Thyroid gland (tissue), 4 donors: ENCODE measurements at regions not wholly inside any gene's neighbourhood (a gene's known extent, or its start where the extent isn't known, plus 50 kb on each side); places are given as distances from the start of the nearest gene placed in this dataset.
"Not testable (repeated sequence)": the region's sequence is repeated elsewhere in the genome, so short reads cannot be mapped to it uniquely, and the experiment has no call there.

Experiments
- DNase-seq, 2 donors: peaks; one replicate each; pipeline ENCODE4 v3.0.0-alpha.2; 2019
- H3K27ac ChIP-seq, 3 donors: fragments of 200-600 bp; sonication (generic); 1 replicate in 2 of 3; 2 replicates in 1 of 3; pipeline ENCODE4 v1.5.1; 2016 to 2019; ENCODE audit warnings: mild to moderate bottlenecking in 1 of 3, moderate library complexity in 1 of 3
- H3K27me3 ChIP-seq: fragments of 200-600 bp; sonication (generic); one replicate; pipeline ENCODE4 v1.5.1; 2019
- H3K36me3 ChIP-seq, 2 donors: fragments of 200-600 bp; sonication (generic); one replicate each; pipeline ENCODE4 v1.5.1; 2016 to 2019
- H3K4me1 ChIP-seq, 2 donors: fragments of 200-600 bp; sonication (generic); one replicate each; pipeline ENCODE4 v1.5.1; 2017 to 2019
- H3K4me3 ChIP-seq, 3 donors: fragments of 200-600 bp; sonication (generic); replicated peaks in 1 of 3; 1 replicate in 2 of 3; 2 replicates in 1 of 3; pipeline ENCODE4 v1.5.1; 2016; ENCODE audit warnings: mild to moderate bottlenecking in 1 of 3
- H3K9me3 ChIP-seq: fragments of 200-600 bp; sonication (generic); one replicate; pipeline ENCODE4 v1.5.1; 2017
- CTCF ChIP-seq, 6 experiments: fragments of 200-600 bp in 3 of 6; fragments of 450-650 bp in 3 of 6; sonication (generic) in 3 of 6; IDR thresholded peaks; one replicate each; pipeline ENCODE4 v1.5.1; 2016 to 2019; ENCODE audit warnings: antibody characterized with exemption in 6 of 6, mild to moderate bottlenecking in 2 of 6, inconsistent platforms in 1 of 6, moderate library complexity in 1 of 6
- POLR2A ChIP-seq, 2 donors: fragments of 450-650 bp; IDR thresholded peaks; one replicate each; pipeline ENCODE4 v1.6.1; 2017; ENCODE audit warnings: antibody characterized with exemption in 2 of 2, mild to moderate bottlenecking in 2 of 2, moderate library complexity in 1 of 2
- WGBS, 2 donors: methylation state at CpG; one replicate each; pipeline ENCODE4 v1.1.5; 2017; 5-methylcytosine and 5-hydroxymethylcytosine counted together
- intact Hi-C: fragments of 100-400 bp; cut with DNase I; formaldehyde crosslinking; loops from one replicate; pipeline ENCODE4 v1.15.1; 2023

- Histone ChIP-seq H3K9me3 (no peaks in the 10 kb centered on the region), H3K4me3 (no peak overlapping the region), H3K27ac (no peak overlapping the region), H3K36me3 (no peaks in the 10 kb centered on the region), H3K27me3 (no peaks in the 10 kb centered on the region), H3K4me1 (no peaks in the 10 kb centered on the region)
- TF ChIP-seq CTCF (IDR thresholded peaks at IDR 0.05): no peak
- TF ChIP-seq POLR2A (IDR thresholded peaks at IDR 0.05): no peak
- 81 to 92% methylated on average over 2 of the region's 2 CpGs for WGBS, 2 donors
- intact Hi-C loops: no loop called here
- no peak for DNase-seq
These were observed 84.9 kb upstream of the NRN1 start for GRCh38 chr6:6091608-6092002.

GRCh38 chr6:6090861-6091607 lies 84.3 kb upstream of the NRN1 start:
- intact Hi-C loops: no loop called here
- Histone ChIP-seq H3K27ac (no peak overlapping the region), H3K4me1 (no peaks in the 10 kb centered on the region), H3K27me3 (no peaks in the 10 kb centered on the region), H3K9me3 (no peaks in the 10 kb centered on the region), H3K36me3 (no peaks in the 10 kb centered on the region), H3K4me3 (no peak overlapping the region)
- TF ChIP-seq POLR2A (IDR thresholded peaks at IDR 0.05) (no peak), CTCF (IDR thresholded peaks at IDR 0.05) (no peak)
- DNase-seq: no peak
- 85 to 91% methylated on average over 5 of the region's 5 CpGs for WGBS, 2 donors

GRCh38 chr6:6085928-6086668 lies 79.4 kb upstream of the NRN1 start:
- Histone ChIP-seq H3K9me3 (no peaks in the 10 kb centered on the region), H3K4me1 (no peaks in the 10 kb centered on the region), H3K27ac (no peak overlapping the region), H3K4me3 (no peak overlapping the region), H3K27me3 (no peaks in the 10 kb centered on the region), H3K36me3 (no peaks in the 10 kb centered on the region)
- WGBS, 2 donors: 39 to 59% methylated on average over 4 of the region's 4 CpGs
- TF ChIP-seq POLR2A (IDR thresholded peaks at IDR 0.05) (no peak), CTCF (IDR thresholded peaks at IDR 0.05) (no peak)
- DNase-seq: no peak
- intact Hi-C loops: no loop called here

GRCh38 chr6:6080975-6081374 lies 74.2 kb upstream of the NRN1 start:
- no peak for TF ChIP-seq CTCF (IDR thresholded peaks at IDR 0.05)
- no peak for TF ChIP-seq POLR2A (IDR thresholded peaks at IDR 0.05)
- WGBS, 2 donors: 87 to 93% methylated on average over 4 of the region's 4 CpGs
- no peaks in the 10 kb centered on the region for H3K27me3 ChIP-seq
- no peaks in the 10 kb centered on the region for H3K9me3 ChIP-seq
- H3K4me3 ChIP-seq: no peak overlapping the region
- H3K4me1 ChIP-seq: no peaks in the 10 kb centered on the region
- no peak overlapping the region for H3K27ac ChIP-seq
- intact Hi-C loops: no loop called here
- H3K36me3 ChIP-seq: no peaks in the 10 kb centered on the region
- DNase-seq: no peak

GRCh38 chr6:6074190-6074589 lies 67.5 kb upstream of the NRN1 start:
- Histone ChIP-seq H3K27ac (no peak overlapping the region), H3K9me3 (no peaks in the 10 kb centered on the region), H3K4me3 (no peak overlapping the region), H3K36me3 (no peaks in the 10 kb centered on the region), H3K27me3 (no peaks in the 10 kb centered on the region), H3K4me1 (no peaks in the 10 kb centered on the region)
- intact Hi-C loops: no loop called here
- TF ChIP-seq CTCF (IDR thresholded peaks at IDR 0.05) (no peak), POLR2A (IDR thresholded peaks at IDR 0.05) (no peak)
- no peak for DNase-seq

GRCh38 chr6:6068157-6068556 lies 61.4 kb upstream of the NRN1 start:
- H3K9me3 ChIP-seq, H3K36me3 ChIP-seq, H3K4me3 ChIP-seq, H3K27me3 ChIP-seq, H3K27ac ChIP-seq, DNase-seq, intact Hi-C loops, H3K4me1 ChIP-seq: not testable (repeated sequence)
- 95 to 97% methylated on average over 5 of the region's 5 CpGs for WGBS, 2 donors
